Lung (tissue), 11 donors: ENCODE measurements at regions not wholly inside any gene's neighbourhood (a gene's known extent, or its start where the extent isn't known, plus 50 kb on each side); places are given as distances from the start of the nearest gene placed in this dataset.

ENCODE experiments used
- ATAC-seq: fragments of 200-7000 bp; cut with Tn5 transposase; one replicate; pipeline ENCODE4 v1.9.1; 2020; ENCODE audit warnings: moderate number of reproducible peaks; ENCODE audit not compliant: insufficient read depth, low FRiP score
- DNase-seq, 3 donors: peaks; one replicate each; pipeline ENCODE4 v3.0.0-alpha.2; 2013 to 2017
- H3K27ac ChIP-seq, 2 donors: one replicate each; pipeline ENCODE4 v1.5.1; 2013; ENCODE audit warnings: mild to moderate bottlenecking in 2 of 2, moderate library complexity in 2 of 2, control low read depth in 1 of 2, inconsistent platforms in 1 of 2, low read depth in 1 of 2, low read length in 1 of 2
- H3K27me3 ChIP-seq, 3 donors: one replicate each; pipeline ENCODE4 v1.5.1; 2013; ENCODE audit warnings: low read length in 2 of 3; ENCODE audit not compliant: control insufficient read depth in 3 of 3, insufficient read depth in 3 of 3
- H3K36me3 ChIP-seq, 4 donors: one replicate each; pipeline ENCODE4 v1.5.1; 2013; ENCODE audit warnings: low read length in 4 of 4, mild to moderate bottlenecking in 1 of 4, moderate library complexity in 1 of 4; ENCODE audit not compliant: control insufficient read depth in 4 of 4, insufficient read depth in 4 of 4
- H3K4me1 ChIP-seq, 5 donors: one replicate each; pipeline ENCODE4 v1.5.1; 2013; ENCODE audit warnings: low read length in 5 of 5, mild to moderate bottlenecking in 2 of 5, moderate library complexity in 1 of 5; ENCODE audit not compliant: control insufficient read depth in 5 of 5, insufficient read depth in 5 of 5
- H3K4me3 ChIP-seq: one replicate; pipeline ENCODE4 v1.5.1; 2013; ENCODE audit warnings: mild to moderate bottlenecking, control low read depth, moderate library complexity
- H3K9ac ChIP-seq, 2 donors: one replicate each; pipeline ENCODE4 v1.5.1; 2013; ENCODE audit warnings: low read length in 2 of 2, control low read depth in 1 of 2; ENCODE audit not compliant: insufficient read depth in 1 of 2
- H3K9me3 ChIP-seq, 4 donors: one replicate each; pipeline ENCODE4 v1.5.1; 2013; ENCODE audit warnings: low read length in 3 of 4, mild to moderate bottlenecking in 1 of 4, moderate library complexity in 1 of 4; ENCODE audit not compliant: control insufficient read depth in 4 of 4, insufficient read depth in 3 of 4
- WGBS, 2 donors: extraction: QIAGEN DNeasy Blood & Tissue Kit; methylation state at CpG; one replicate each; pipeline ENCODE4 v1.1.7; 2013; 5-methylcytosine and 5-hydroxymethylcytosine counted together
- TF ChIP-seq, protein P1 (sequence below): IDR thresholded peaks from 2 replicates; pipeline ENCODE4 v1.5.1; 2012; ENCODE audit warnings: mild to moderate bottlenecking; ENCODE audit errors: control extremely low read depth, extremely low read depth
- donor health status: control.
- donor health status: control.
- donor health status: Bipolar disorder and iron deficiency.
- donor health status: healthy.
- donor health status: DM: yes; HTN: yes; CAD: no.

DNA sequence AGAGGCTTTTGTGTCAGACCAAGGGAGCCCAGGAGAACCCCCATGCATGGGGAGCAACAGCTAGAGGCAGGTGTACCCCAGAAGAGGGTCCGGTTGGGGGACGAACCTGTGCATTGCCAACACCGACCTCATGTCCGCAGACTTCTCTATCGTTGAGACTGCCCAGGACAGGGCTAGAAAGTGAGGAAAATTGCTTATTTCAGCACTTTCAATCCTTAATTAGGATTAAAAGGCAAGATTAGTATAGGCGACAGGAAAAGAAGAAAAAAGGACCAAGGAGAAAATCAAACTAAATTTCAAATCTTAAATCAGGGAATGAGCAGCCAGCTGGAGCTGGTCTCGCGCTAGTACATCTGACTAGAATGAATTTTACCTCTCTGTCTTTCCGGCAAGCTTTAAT, 438.9 kb upstream of the SOX11 start:
- no peaks in the 10 kb centered on the region for H3K4me1 ChIP-seq
- H3K4me3 ChIP-seq, result no peak overlapping the region
- no peaks in the 10 kb centered on the region for H3K36me3 ChIP-seq
- TF ChIP-seq, protein P1, sequence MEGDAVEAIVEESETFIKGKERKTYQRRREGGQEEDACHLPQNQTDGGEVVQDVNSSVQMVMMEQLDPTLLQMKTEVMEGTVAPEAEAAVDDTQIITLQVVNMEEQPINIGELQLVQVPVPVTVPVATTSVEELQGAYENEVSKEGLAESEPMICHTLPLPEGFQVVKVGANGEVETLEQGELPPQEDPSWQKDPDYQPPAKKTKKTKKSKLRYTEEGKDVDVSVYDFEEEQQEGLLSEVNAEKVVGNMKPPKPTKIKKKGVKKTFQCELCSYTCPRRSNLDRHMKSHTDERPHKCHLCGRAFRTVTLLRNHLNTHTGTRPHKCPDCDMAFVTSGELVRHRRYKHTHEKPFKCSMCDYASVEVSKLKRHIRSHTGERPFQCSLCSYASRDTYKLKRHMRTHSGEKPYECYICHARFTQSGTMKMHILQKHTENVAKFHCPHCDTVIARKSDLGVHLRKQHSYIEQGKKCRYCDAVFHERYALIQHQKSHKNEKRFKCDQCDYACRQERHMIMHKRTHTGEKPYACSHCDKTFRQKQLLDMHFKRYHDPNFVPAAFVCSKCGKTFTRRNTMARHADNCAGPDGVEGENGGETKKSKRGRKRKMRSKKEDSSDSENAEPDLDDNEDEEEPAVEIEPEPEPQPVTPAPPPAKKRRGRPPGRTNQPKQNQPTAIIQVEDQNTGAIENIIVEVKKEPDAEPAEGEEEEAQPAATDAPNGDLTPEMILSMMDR, result no peak
- WGBS, 2 donors, result 93 to 94% methylated on average over 9 of the region's 9 CpGs
- ATAC-seq (no peak), DNase-seq (no peak)
- no peak overlapping the region for H3K9ac ChIP-seq
- peaks cover 0 to 3% (median 0%) of the 10 kb centered on the region in 4 donors for H3K9me3 ChIP-seq
- H3K27ac ChIP-seq, result no peak overlapping the region
- H3K27me3 ChIP-seq, result no peaks in the 10 kb centered on the region

DNA sequence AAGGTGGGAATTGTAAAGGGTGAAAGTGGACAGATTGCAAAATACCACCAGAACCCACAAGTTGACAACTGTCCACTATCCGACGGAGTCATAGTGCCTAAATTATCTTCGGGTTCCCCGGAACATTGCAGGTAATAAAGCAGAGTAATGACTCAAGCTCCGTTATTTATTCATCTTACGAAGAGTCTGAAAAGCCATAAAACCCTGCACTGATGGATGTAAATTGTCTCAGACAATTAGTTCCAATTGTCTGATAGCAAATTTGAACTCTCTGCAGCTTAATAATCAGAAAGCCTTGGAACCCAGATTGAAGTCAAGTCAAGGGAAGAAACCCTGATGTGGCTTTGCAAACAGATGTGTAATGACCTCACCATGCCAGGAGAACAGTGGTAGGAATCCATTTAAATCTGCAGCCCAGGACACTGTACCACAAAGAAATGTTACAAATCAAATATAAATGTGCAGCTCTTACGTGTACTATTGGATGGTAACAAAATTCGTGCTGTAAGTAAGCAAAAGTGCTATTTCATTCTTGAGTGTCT, 437.3 kb upstream of the SOX11 start:
- Histone ChIP-seq H3K36me3 (no peaks in the 10 kb centered on the region), H3K4me3 (no peak overlapping the region), H3K27ac (no peak overlapping the region), H3K9me3 (peaks cover 0 to 3% (median 0%) of the 10 kb centered on the region in 4 donors), H3K27me3 (no peaks in the 10 kb centered on the region), H3K4me1 (no peaks in the 10 kb centered on the region), H3K9ac (no peak overlapping the region)
- ATAC-seq (no peak), DNase-seq (no peak)
- WGBS, 2 donors, result 79 to 89% methylated on average over 8 of the region's 8 CpGs
- TF ChIP-seq, protein P1, result no peak

DNA sequence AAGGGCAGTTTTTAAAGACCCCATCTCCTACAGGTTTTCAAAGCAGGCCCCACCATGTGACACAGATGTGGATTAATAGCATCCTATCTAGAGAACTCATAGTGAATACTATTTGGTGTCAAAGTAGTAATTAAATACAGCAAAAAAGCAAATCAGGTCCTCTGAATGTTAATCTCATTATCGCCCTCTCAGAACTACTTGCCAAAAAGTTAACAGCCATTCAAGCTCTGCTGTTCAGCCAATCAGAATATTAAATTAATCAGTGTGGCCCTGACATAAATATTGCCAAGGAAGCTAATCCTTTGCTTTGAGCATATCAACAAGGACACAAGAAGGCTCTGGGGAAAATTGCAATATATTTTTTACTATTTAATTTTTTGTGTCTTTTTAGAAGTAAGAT, 428.9 kb upstream of the SOX11 start:
- Histone ChIP-seq H3K36me3 (no peaks in the 10 kb centered on the region), H3K9ac (no peak overlapping the region), H3K27ac (no peak overlapping the region), H3K9me3 (no peaks in the 10 kb centered on the region), H3K4me1 (no peaks in the 10 kb centered on the region), H3K4me3 (no peak overlapping the region), H3K27me3 (no peaks in the 10 kb centered on the region)
- no peak for ATAC-seq
- DNase-seq, result no peak
- TF ChIP-seq, protein P1, result no peak
- 91 to 97% methylated on average over 1 of the region's 1 CpG for WGBS, 2 donors

DNA sequence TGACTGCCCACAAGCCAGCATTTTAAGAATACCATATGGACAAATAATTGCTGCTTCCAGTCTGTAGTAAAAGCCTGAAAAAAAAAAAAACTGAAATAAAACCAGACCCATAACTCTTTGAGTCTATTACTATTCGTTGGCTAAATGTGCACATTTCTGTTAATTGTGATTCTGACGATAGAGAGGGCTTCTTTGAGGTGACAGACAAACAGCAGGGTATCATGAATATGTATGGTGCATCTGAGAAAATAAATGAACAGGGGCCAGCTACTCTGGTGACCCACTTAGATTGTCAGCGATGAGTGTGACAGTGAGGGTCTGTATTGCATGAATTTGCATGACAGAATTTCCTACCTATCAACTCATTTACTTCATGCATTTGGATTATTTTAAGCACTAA, 427.8 kb upstream of the SOX11 start:
- TF ChIP-seq, protein P1, result no peak
- 54 to 65% methylated on average over 3 of the region's 3 CpGs for WGBS, 2 donors
- ATAC-seq, result no peak

More for the DNA sequence above, 427.8 kb upstream of the SOX11 start:
- no peak for DNase-seq
- Histone ChIP-seq H3K27ac (no peak overlapping the region), H3K36me3 (no peaks in the 10 kb centered on the region), H3K9me3 (no peaks in the 10 kb centered on the region), H3K27me3 (no peaks in the 10 kb centered on the region), H3K9ac (no peak overlapping the region), H3K4me3 (no peak overlapping the region), H3K4me1 (no peaks in the 10 kb centered on the region)
